Globus pallidus (tissue), 1 donor: ENCODE measurements at regions not wholly inside any gene's neighbourhood (a gene's known extent, or its start where the extent isn't known, plus 50 kb on each side); places are given as distances from the start of the nearest gene placed in this dataset.

ENCODE experiments used
- DNase-seq: peaks from one replicate; pipeline ENCODE4 v3.0.0-alpha.2; 2015; ENCODE audit warnings: low spot score

- no peak for DNase-seq
Observed at GRCh38 chr19:29323440-29324290, 110.7 kb upstream of the UQCRFS1 start.

- no peak for DNase-seq
Observed at GRCh38 chr19:29324291-29324680, 111.3 kb upstream of the UQCRFS1 start.

- DNase-seq = no peak
Observed at GRCh38 chr19:29324717-29325116, 111.8 kb upstream of the UQCRFS1 start.

- DNase-seq = no peak
Observed at GRCh38 chr19:29325241-29325975, 112.5 kb upstream of the UQCRFS1 start.

GRCh38 chr19:29326351-29326750 lies 113.4 kb upstream of the UQCRFS1 start:
- no peak for DNase-seq

GRCh38 chr19:29326849-29327840 lies 114.2 kb upstream of the UQCRFS1 start:
- no peak for DNase-seq

- no peak for DNase-seq
Observed at GRCh38 chr19:29328586-29328985, 115.6 kb upstream of the UQCRFS1 start.

- DNase-seq = no peak
Observed at GRCh38 chr19:29329460-29330134, 116.6 kb upstream of the UQCRFS1 start.

- no peak for DNase-seq
Observed at GRCh38 chr19:29336425-29336824, 123.5 kb upstream of the UQCRFS1 start.

- DNase-seq = no peak
Observed at GRCh38 chr19:29337029-29337428, 124.1 kb upstream of the UQCRFS1 start.

GRCh38 chr19:29338480-29338879 lies 125.5 kb upstream of the UQCRFS1 start:
- DNase-seq = no peak

- DNase-seq = no peak
Observed at GRCh38 chr19:29342721-29343120, 129.8 kb upstream of the UQCRFS1 start.

- no peak for DNase-seq
Observed at GRCh38 chr19:29364224-29364726, 151.3 kb upstream of the UQCRFS1 start.

GRCh38 chr19:29364999-29365398 lies 152.0 kb upstream of the UQCRFS1 start:
- no peak for DNase-seq

- DNase-seq = no peak
Observed at GRCh38 chr19:29365836-29366417, 153.0 kb upstream of the UQCRFS1 start.

GRCh38 chr19:29366757-29367156 lies 153.8 kb upstream of the UQCRFS1 start:
- no peak for DNase-seq

GRCh38 chr19:29367791-29368222 lies 154.9 kb upstream of the UQCRFS1 start:
- no peak for DNase-seq

- no peak for DNase-seq
Observed at GRCh38 chr19:29370276-29370675, 155.5 kb upstream of the VSTM2B start.

- DNase-seq = no peak
Observed at GRCh38 chr19:29371251-29372090, 154.3 kb upstream of the VSTM2B start.

- DNase-seq = no peak
Observed at GRCh38 chr19:29372091-29372415, 153.7 kb upstream of the VSTM2B start.
